GM23248 (cell line): ENCODE measurements at regions not wholly inside any gene's neighbourhood (a gene's known extent, or its start where the extent isn't known, plus 50 kb on each side); places are given as distances from the start of the nearest gene placed in this dataset.

Experiments used
- EZH2 ChIP-seq: fragments of 200-600 bp; sonication (generic); IDR thresholded peaks from 2 replicates; pipeline ENCODE4 v1.6.1; 2018; ENCODE audit warnings: antibody characterized with exemption, mild to moderate bottlenecking; ENCODE audit not compliant: insufficient read depth, poor library complexity, severe bottlenecking
- EZH2phosphoT487 ChIP-seq: fragments of 200-600 bp; sonication (generic); IDR thresholded peaks from 2 replicates; pipeline ENCODE4 v1.6.1; 2018; ENCODE audit warnings: antibody characterized with exemption, moderate library complexity, mild to moderate bottlenecking, low read depth; ENCODE audit not compliant: insufficient read depth

DNA sequence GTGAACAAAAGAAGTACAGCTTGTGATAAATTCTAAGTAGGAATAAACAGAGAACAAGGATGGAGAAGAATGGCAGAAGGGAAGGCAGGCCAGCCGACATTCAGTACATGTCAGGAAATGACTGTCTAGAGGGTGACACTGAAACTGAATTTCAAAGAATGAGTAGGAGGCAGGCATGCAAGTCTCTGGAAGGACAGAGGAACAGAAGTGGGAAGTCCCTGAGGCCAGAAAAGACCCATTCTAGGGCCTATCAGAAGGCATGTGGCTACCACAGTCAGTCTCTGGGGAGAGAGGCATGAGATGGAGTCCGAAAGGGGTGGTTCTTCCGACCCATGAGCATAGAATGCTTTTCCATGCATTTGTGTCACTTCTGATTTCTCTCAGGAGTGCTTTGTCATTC, 243.5 kb upstream of the UBE2E2 start:
- TF ChIP-seq EZH2phosphoT487 (no peak), EZH2 (no peak)
